ENCODE measurements at regions not wholly inside any gene's neighbourhood (a gene's known extent, or its start where the extent isn't known, plus 50 kb on each side); places are given as distances from the start of the nearest gene placed in this dataset.

GRCh38 chr2:30355306-30355705 lies 91.7 kb upstream of the LCLAT1 start:
- H3K9me3 Mint-ChIP-seq, result no peaks in the 10 kb centered on the region
- no peak for DNase-seq (ENCODE audit: low spot score)
- H3K27me3 Mint-ChIP-seq (ENCODE audit: insufficient read depth, low read depth), result peaks cover 8% of the 10 kb centered on the region
- no peaks in the 10 kb centered on the region for H3K27me3 ChIP-seq
- H3K9me3 ChIP-seq (ENCODE audit: low read depth), result no peaks in the 10 kb centered on the region
- H3K4me1 Mint-ChIP-seq, result peaks cover 8% of the 10 kb centered on the region
- TF ChIP-seq EZH2 (IDR thresholded peaks at IDR 0.05), result no peak
- no peak for TF ChIP-seq EZH2phosphoT487 (IDR thresholded peaks at IDR 0.05)
- no peak overlapping the region for H3K27ac ChIP-seq
- H3K4me3 ChIP-seq, result no peak overlapping the region
- no peak overlapping the region for H2AFZ ChIP-seq (replicated peaks)
- no peak overlapping the region for H3K27ac Mint-ChIP-seq
- H4K20me1 ChIP-seq (ENCODE audit: low read depth), result no peaks in the 10 kb centered on the region
- no peak overlapping the region for H3K4me2 ChIP-seq
- peaks cover 7% of the 10 kb centered on the region for H3F3A ChIP-seq (ENCODE audit: low read depth)
- H3K4me1 ChIP-seq, result peaks cover 10% of the 10 kb centered on the region
- H3K79me2 ChIP-seq (ENCODE audit: low read depth), result no peaks in the 10 kb centered on the region
- H3K36me3 Mint-ChIP-seq, result no peaks in the 10 kb centered on the region
- H3K9ac ChIP-seq, result no peak overlapping the region
- H3K4me3 Mint-ChIP-seq, result no peak overlapping the region
- no peaks in the 10 kb centered on the region for H3K36me3 ChIP-seq

DNA sequence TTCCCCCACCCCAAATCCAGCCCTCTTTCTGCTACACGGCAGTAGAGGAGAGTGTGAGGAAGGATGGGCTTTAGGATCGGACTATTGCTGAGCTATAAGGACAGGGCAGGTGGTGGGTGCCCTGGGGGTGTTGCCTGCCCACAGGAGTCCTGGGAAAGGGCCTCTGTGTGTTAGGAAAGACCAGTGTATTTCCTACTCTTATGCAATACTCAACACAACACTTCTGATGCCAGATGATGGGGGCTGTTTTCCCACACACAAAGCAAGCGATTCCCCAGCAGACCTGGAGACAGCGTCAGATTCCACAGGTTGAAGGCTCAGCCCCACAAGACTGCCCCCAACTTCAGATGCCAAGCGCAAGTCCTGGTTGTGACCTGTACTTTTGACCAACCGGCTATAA lies 91.0 kb upstream of the LCLAT1 start:
- Histone ChIP-seq H3K9me3 (ENCODE audit: low read depth) (no peaks in the 10 kb centered on the region), H3K27me3 (no peaks in the 10 kb centered on the region), H3K79me2 (ENCODE audit: low read depth) (no peaks in the 10 kb centered on the region), H2AFZ (replicated peaks) (no peak overlapping the region), H3K4me3 (no peak overlapping the region), H4K20me1 (ENCODE audit: low read depth) (no peaks in the 10 kb centered on the region), H3F3A (ENCODE audit: low read depth) (peaks cover 4% of the 10 kb centered on the region), H3K36me3 (no peaks in the 10 kb centered on the region), H3K27ac (no peak overlapping the region), H3K9ac (no peak overlapping the region), H3K4me1 (peaks cover 7% of the 10 kb centered on the region), H3K4me2 (no peak overlapping the region)
- H3K4me1 Mint-ChIP-seq, result peaks cover 6% of the 10 kb centered on the region
- TF ChIP-seq EZH2phosphoT487 (IDR thresholded peaks at IDR 0.05), result no peak
- TF ChIP-seq EZH2 (IDR thresholded peaks at IDR 0.05), result no peak
- TF ChIP-seq, protein P1, sequence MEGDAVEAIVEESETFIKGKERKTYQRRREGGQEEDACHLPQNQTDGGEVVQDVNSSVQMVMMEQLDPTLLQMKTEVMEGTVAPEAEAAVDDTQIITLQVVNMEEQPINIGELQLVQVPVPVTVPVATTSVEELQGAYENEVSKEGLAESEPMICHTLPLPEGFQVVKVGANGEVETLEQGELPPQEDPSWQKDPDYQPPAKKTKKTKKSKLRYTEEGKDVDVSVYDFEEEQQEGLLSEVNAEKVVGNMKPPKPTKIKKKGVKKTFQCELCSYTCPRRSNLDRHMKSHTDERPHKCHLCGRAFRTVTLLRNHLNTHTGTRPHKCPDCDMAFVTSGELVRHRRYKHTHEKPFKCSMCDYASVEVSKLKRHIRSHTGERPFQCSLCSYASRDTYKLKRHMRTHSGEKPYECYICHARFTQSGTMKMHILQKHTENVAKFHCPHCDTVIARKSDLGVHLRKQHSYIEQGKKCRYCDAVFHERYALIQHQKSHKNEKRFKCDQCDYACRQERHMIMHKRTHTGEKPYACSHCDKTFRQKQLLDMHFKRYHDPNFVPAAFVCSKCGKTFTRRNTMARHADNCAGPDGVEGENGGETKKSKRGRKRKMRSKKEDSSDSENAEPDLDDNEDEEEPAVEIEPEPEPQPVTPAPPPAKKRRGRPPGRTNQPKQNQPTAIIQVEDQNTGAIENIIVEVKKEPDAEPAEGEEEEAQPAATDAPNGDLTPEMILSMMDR (IDR thresholded peaks at IDR 0.05), result no peak
- H3K27me3 Mint-ChIP-seq (ENCODE audit: insufficient read depth, low read depth), result peaks cover 8% of the 10 kb centered on the region
- DNase-seq (ENCODE audit: low spot score), result no peak
- H3K27ac Mint-ChIP-seq, result no peak overlapping the region
- H3K4me3 Mint-ChIP-seq, result no peak overlapping the region
- no peaks in the 10 kb centered on the region for H3K36me3 Mint-ChIP-seq
- no peaks in the 10 kb centered on the region for H3K9me3 Mint-ChIP-seq

- H3K36me3 Mint-ChIP-seq, result no peaks in the 10 kb centered on the region
- Histone ChIP-seq H3K4me3 (no peak overlapping the region), H4K20me1 (ENCODE audit: low read depth) (no peaks in the 10 kb centered on the region), H3K36me3 (no peaks in the 10 kb centered on the region), H3K9me3 (ENCODE audit: low read depth) (no peaks in the 10 kb centered on the region), H3K9ac (no peak overlapping the region), H3K27me3 (no peaks in the 10 kb centered on the region), H3K4me2 (no peak overlapping the region), H3K4me1 (peaks cover under 1% of the 10 kb centered on the region), H3K27ac (no peak overlapping the region), H3K79me2 (ENCODE audit: low read depth) (no peaks in the 10 kb centered on the region), H3F3A (ENCODE audit: low read depth) (no peaks in the 10 kb centered on the region), H2AFZ (replicated peaks) (no peak overlapping the region)
- H3K27ac Mint-ChIP-seq, result no peak overlapping the region
- no peak for DNase-seq (ENCODE audit: low spot score)
- TF ChIP-seq EZH2 (IDR thresholded peaks at IDR 0.05), result no peak
- TF ChIP-seq, protein P1 (IDR thresholded peaks at IDR 0.05), result no peak
- no peak for TF ChIP-seq EZH2phosphoT487 (IDR thresholded peaks at IDR 0.05)
- H3K4me3 Mint-ChIP-seq, result no peak overlapping the region
- H3K9me3 Mint-ChIP-seq, result no peaks in the 10 kb centered on the region
- peaks cover under 1% of the 10 kb centered on the region for H3K4me1 Mint-ChIP-seq
- peaks cover 8% of the 10 kb centered on the region for H3K27me3 Mint-ChIP-seq (ENCODE audit: insufficient read depth, low read depth)
Measured at GRCh38 chr2:30356776-30357175, 90.3 kb upstream of the LCLAT1 start.

- H3K4me3 ChIP-seq, result no peak overlapping the region
- peaks cover 8% of the 10 kb centered on the region for H3K4me1 ChIP-seq
- peaks cover 7% of the 10 kb centered on the region for H3K4me1 Mint-ChIP-seq
- no peaks in the 10 kb centered on the region for H3K79me2 ChIP-seq (ENCODE audit: low read depth)
- no peak for DNase-seq (ENCODE audit: low spot score)
- H3F3A ChIP-seq (ENCODE audit: low read depth), result no peaks in the 10 kb centered on the region
- H3K9me3 Mint-ChIP-seq, result no peaks in the 10 kb centered on the region
- no peak overlapping the region for H3K4me3 Mint-ChIP-seq
- H3K27me3 ChIP-seq, result no peaks in the 10 kb centered on the region
- no peak overlapping the region for H3K4me2 ChIP-seq
- H3K9ac ChIP-seq, result no peak overlapping the region
- no peak overlapping the region for H2AFZ ChIP-seq (replicated peaks)
- peaks cover 5% of the 10 kb centered on the region for H3K27me3 Mint-ChIP-seq (ENCODE audit: insufficient read depth, low read depth)
- no peak overlapping the region for H3K27ac ChIP-seq
- TF ChIP-seq EZH2phosphoT487 (IDR thresholded peaks at IDR 0.05) (no peak), EZH2 (IDR thresholded peaks at IDR 0.05) (no peak)
- TF ChIP-seq, protein P1 (IDR thresholded peaks at IDR 0.05), result no peak
- no peaks in the 10 kb centered on the region for H4K20me1 ChIP-seq (ENCODE audit: low read depth)
- no peaks in the 10 kb centered on the region for H3K9me3 ChIP-seq (ENCODE audit: low read depth)
- no peaks in the 10 kb centered on the region for H3K36me3 Mint-ChIP-seq
- no peaks in the 10 kb centered on the region for H3K36me3 ChIP-seq
- no peak overlapping the region for H3K27ac Mint-ChIP-seq
Measured at GRCh38 chr2:30358351-30358750, 88.7 kb upstream of the LCLAT1 start.
